ENCODE measurements at regions not wholly inside any gene's neighbourhood (a gene's known extent, or its start where the extent isn't known, plus 50 kb on each side); places are given as distances from the start of the nearest gene placed in this dataset.

DNA sequence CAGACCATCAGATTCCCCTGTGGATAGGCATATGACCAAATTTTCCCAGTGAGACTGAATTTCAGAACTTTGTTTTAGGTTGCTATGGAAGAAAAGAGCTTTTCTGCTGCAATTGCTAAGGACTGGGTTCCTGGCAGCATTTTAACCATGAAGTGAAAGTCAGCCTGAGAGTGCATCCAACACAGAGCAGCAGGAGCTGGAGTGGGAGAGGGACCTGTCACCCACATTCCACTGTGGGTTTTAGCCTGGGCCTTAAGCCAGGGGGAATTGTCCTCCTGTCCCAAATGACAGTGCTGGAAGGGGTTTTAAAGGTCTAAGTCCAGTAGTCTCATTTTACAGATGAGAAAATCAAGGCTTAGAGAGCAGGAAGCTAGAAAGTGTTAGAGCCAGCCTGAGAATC is 203.5 kb upstream of the N4BP1 start:
- Histone ChIP-seq H3K4me3 (ENCODE audit: low read depth in 2 of 2, low read length in 2 of 2) (no peak overlapping the region), H3K9me3 (ENCODE audit: control insufficient read depth, insufficient read depth, low read depth, low read length) (no peaks in the 10 kb centered on the region), H3K36me3 (ENCODE audit: control insufficient read depth, insufficient read depth, low read length) (no peaks in the 10 kb centered on the region), H3K27ac (ENCODE audit: low read length) (no peak overlapping the region), H3K27me3 (ENCODE audit: control insufficient read depth, insufficient read depth, low read length) (no peaks in the 10 kb centered on the region), H3K4me1 (ENCODE audit: control insufficient read depth, insufficient read depth, low read length) (no peaks in the 10 kb centered on the region)
- CTCF ChIA-PET = no interaction called here
- intact Hi-C loops (cut with micrococcal nuclease; ENCODE audit: unreplicated experiment) (no loop called here), in situ Hi-C loops (cut with HindIII; ENCODE audit: low pct_unique_long_range_greater_than_20kb, low sequenced_read_pairs) (no loop called here)
- BruUV-seq (replicated peaks) = no TSS peak
- no peak for ATAC-seq
- DNase-seq (ENCODE audit: low read depth, low spot score) = no peak
- TF ChIP-seq TCF7L2 (IDR thresholded peaks at IDR 0.05; ENCODE audit: low read depth, low read length) = no peak
- POLR2A ChIA-PET = no interaction called here

DNA sequence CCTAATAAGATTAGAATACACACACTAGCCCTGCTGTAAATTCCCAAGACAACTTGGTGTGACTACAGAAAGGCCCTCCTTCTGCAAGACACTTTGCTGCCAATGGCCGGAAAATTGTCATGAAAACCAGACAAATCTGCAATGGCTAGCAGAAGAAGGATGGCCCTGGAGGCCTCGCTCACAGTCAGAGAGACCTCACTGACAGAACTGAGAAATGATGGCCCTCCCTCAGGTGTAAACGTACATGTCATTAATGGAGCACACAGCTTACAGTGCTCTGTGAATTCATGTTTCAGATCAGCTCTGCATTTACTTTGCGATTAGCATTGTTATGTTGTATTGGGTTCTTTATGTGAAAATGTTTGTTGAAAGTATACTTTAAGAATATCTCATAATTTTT is 202.9 kb upstream of the N4BP1 start:
- ChIA-PET CTCF (no interaction called here), POLR2A (no interaction called here)
- H3K9me3 ChIP-seq (ENCODE audit: control insufficient read depth, insufficient read depth, low read depth, low read length) = no peaks in the 10 kb centered on the region
- no TSS peak for BruUV-seq (replicated peaks)
- ATAC-seq (no peak), DNase-seq (ENCODE audit: low read depth, low spot score) (no peak)
- in situ Hi-C loops (cut with HindIII; ENCODE audit: low pct_unique_long_range_greater_than_20kb, low sequenced_read_pairs) (no loop called here), intact Hi-C loops (cut with micrococcal nuclease; ENCODE audit: unreplicated experiment) (no loop called here)
- H3K27me3 ChIP-seq (ENCODE audit: control insufficient read depth, insufficient read depth, low read length) = no peaks in the 10 kb centered on the region
- no peaks in the 10 kb centered on the region for H3K4me1 ChIP-seq (ENCODE audit: control insufficient read depth, insufficient read depth, low read length)
- H3K27ac ChIP-seq (ENCODE audit: low read length) = no peak overlapping the region
- TF ChIP-seq, protein P1, sequence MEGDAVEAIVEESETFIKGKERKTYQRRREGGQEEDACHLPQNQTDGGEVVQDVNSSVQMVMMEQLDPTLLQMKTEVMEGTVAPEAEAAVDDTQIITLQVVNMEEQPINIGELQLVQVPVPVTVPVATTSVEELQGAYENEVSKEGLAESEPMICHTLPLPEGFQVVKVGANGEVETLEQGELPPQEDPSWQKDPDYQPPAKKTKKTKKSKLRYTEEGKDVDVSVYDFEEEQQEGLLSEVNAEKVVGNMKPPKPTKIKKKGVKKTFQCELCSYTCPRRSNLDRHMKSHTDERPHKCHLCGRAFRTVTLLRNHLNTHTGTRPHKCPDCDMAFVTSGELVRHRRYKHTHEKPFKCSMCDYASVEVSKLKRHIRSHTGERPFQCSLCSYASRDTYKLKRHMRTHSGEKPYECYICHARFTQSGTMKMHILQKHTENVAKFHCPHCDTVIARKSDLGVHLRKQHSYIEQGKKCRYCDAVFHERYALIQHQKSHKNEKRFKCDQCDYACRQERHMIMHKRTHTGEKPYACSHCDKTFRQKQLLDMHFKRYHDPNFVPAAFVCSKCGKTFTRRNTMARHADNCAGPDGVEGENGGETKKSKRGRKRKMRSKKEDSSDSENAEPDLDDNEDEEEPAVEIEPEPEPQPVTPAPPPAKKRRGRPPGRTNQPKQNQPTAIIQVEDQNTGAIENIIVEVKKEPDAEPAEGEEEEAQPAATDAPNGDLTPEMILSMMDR (IDR thresholded peaks at IDR 0.05) = no peak
- TF ChIP-seq, protein P2, sequence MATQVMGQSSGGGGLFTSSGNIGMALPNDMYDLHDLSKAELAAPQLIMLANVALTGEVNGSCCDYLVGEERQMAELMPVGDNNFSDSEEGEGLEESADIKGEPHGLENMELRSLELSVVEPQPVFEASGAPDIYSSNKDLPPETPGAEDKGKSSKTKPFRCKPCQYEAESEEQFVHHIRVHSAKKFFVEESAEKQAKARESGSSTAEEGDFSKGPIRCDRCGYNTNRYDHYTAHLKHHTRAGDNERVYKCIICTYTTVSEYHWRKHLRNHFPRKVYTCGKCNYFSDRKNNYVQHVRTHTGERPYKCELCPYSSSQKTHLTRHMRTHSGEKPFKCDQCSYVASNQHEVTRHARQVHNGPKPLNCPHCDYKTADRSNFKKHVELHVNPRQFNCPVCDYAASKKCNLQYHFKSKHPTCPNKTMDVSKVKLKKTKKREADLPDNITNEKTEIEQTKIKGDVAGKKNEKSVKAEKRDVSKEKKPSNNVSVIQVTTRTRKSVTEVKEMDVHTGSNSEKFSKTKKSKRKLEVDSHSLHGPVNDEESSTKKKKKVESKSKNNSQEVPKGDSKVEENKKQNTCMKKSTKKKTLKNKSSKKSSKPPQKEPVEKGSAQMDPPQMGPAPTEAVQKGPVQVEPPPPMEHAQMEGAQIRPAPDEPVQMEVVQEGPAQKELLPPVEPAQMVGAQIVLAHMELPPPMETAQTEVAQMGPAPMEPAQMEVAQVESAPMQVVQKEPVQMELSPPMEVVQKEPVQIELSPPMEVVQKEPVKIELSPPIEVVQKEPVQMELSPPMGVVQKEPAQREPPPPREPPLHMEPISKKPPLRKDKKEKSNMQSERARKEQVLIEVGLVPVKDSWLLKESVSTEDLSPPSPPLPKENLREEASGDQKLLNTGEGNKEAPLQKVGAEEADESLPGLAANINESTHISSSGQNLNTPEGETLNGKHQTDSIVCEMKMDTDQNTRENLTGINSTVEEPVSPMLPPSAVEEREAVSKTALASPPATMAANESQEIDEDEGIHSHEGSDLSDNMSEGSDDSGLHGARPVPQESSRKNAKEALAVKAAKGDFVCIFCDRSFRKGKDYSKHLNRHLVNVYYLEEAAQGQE (IDR thresholded peaks at IDR 0.05; ENCODE audit: insufficient read depth in 1 of 2, low read depth in 2 of 2, low read length in 1 of 2) = no peak
- TF ChIP-seq POLR2AphosphoS5 (IDR thresholded peaks at IDR 0.05; ENCODE audit: low read depth, low read length) (no peak), SIN3A (IDR thresholded peaks at IDR 0.05; ENCODE audit: borderline replicate concordance, insufficient read depth, low read depth, low read length) (no peak), TCF7L2 (IDR thresholded peaks at IDR 0.05; ENCODE audit: low read depth, low read length) (no peak)
- no peaks in the 10 kb centered on the region for H3K36me3 ChIP-seq (ENCODE audit: control insufficient read depth, insufficient read depth, low read length)
- H3K4me3 ChIP-seq (ENCODE audit: low read depth in 2 of 2, low read length in 2 of 2) = no peak overlapping the region

DNA sequence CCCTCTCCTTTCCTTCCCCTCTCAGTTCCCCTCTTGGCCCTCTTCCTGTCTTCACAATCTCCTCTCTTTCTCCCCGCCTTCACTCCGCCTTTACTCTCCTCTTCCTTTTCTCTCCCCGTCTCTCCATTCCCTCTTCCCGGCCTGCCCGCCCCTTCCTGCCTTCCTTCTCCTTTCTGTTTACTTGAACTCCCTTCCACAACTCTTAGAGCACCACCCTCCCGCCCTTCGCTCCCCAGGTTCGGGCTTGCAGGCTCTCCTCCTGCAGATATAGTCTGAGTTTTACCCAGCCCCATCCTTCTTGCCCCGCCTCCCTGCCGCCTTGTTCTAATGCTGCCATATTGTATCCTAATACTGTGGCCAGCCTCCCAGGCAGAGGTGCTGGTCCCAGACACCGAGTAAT is 201.5 kb upstream of the N4BP1 start:
- ATAC-seq = no peak
- Histone ChIP-seq H3K4me1 (ENCODE audit: control insufficient read depth, insufficient read depth, low read length) (no peaks in the 10 kb centered on the region), H3K27ac (ENCODE audit: low read length) (no peak overlapping the region), H3K36me3 (ENCODE audit: control insufficient read depth, insufficient read depth, low read length) (no peaks in the 10 kb centered on the region), H3K4me3 (ENCODE audit: low read depth in 2 of 2, low read length in 2 of 2) (no peak overlapping the region), H3K9me3 (ENCODE audit: control insufficient read depth, insufficient read depth, low read depth, low read length) (no peaks in the 10 kb centered on the region), H3K27me3 (ENCODE audit: control insufficient read depth, insufficient read depth, low read length) (no peaks in the 10 kb centered on the region)
- no peak for TF ChIP-seq POLR2AphosphoS5 (IDR thresholded peaks at IDR 0.05; ENCODE audit: low read depth, low read length)
- TF ChIP-seq, protein P1 (IDR thresholded peaks at IDR 0.05) = no peak
- TF ChIP-seq, protein P2 (IDR thresholded peaks at IDR 0.05; ENCODE audit: insufficient read depth in 1 of 2, low read depth in 2 of 2, low read length in 1 of 2) = no peak
- TF ChIP-seq SIN3A (IDR thresholded peaks at IDR 0.05; ENCODE audit: borderline replicate concordance, insufficient read depth, low read depth, low read length) = no peak
- no peak for TF ChIP-seq TCF7L2 (IDR thresholded peaks at IDR 0.05; ENCODE audit: low read depth, low read length)
- BruUV-seq (replicated peaks) = no TSS peak
- in situ Hi-C loops (cut with HindIII; ENCODE audit: low pct_unique_long_range_greater_than_20kb, low sequenced_read_pairs) = no loop called here
- CTCF ChIA-PET = no interaction called here
- POLR2A ChIA-PET = interaction anchor here (0.6 kb wide), 1 partner anchor 81 kb away, joined by 3 read pairs; no protein-coding TSS in a partner anchor
- DNase-seq (ENCODE audit: low read depth, low spot score) = no peak
- intact Hi-C loops (cut with micrococcal nuclease; ENCODE audit: unreplicated experiment) = no loop called here

Measured in Panc1 (cell line).